NB4 (cell line): ENCODE measurements at regions not wholly inside any gene's neighbourhood (a gene's known extent, or its start where the extent isn't known, plus 50 kb on each side); places are given as distances from the start of the nearest gene placed in this dataset.

Source experiments
- DNase-seq: peaks from one replicate; pipeline ENCODE4 v3.0.0; 2010; ENCODE audit warnings: low read depth
- H3K4me3 ChIP-seq: one replicate; pipeline ENCODE4 v1.5.1; 2011; ENCODE audit warnings: mild to moderate bottlenecking, low read depth, low read length, moderate library complexity
- CTCF ChIP-seq: IDR thresholded peaks from one replicate; pipeline ENCODE4 v1.5.1; 2012; ENCODE audit warnings: low read depth, low read length
- MAX ChIP-seq: IDR thresholded peaks from 2 replicates; pipeline ENCODE4 v1.6.1; 2011; ENCODE audit warnings: low read depth, low read length
- MYC ChIP-seq: IDR thresholded peaks from 2 replicates; pipeline ENCODE4 v1.6.1; 2011; ENCODE audit warnings: low read depth, low read length
- POLR2A ChIP-seq: IDR thresholded peaks from 2 replicates; pipeline ENCODE4 v1.6.1; 2011; ENCODE audit warnings: mild to moderate bottlenecking; ENCODE audit not compliant: insufficient read length; ENCODE audit errors: extremely low read depth

- no peak for DNase-seq
- TF ChIP-seq CTCF: no peak
- no peak overlapping the region for H3K4me3 ChIP-seq
Measured at GRCh38 chr6:14573267-14573666, 455.7 kb downstream of the CD83 start.

- DNase-seq: no peak
Measured at GRCh38 chr6:14573703-14574290, 456.2 kb downstream of the CD83 start.

GRCh38 chr6:14575961-14576360 is 458.4 kb downstream of the CD83 start:
- DNase-seq: no peak
- no peak overlapping the region for H3K4me3 ChIP-seq
- TF ChIP-seq CTCF (no peak), POLR2A (no peak), MAX (no peak), MYC (no peak)

More at GRCh38 chr6:14573703-14574290, 456.2 kb downstream of the CD83 start:
- H3K4me3 ChIP-seq: no peak overlapping the region
- TF ChIP-seq MAX (no peak), POLR2A (no peak), CTCF (no peak), MYC (no peak)

GRCh38 chr6:14578994-14579393 is 461.4 kb downstream of the CD83 start:
- no peak overlapping the region for H3K4me3 ChIP-seq
- no peak for DNase-seq
- TF ChIP-seq CTCF (no peak), MAX (no peak), POLR2A (no peak), MYC (no peak)

- H3K4me3 ChIP-seq: no peak overlapping the region
- no peak for DNase-seq
- TF ChIP-seq MYC (no peak), POLR2A (no peak), MAX (no peak), CTCF (no peak)
Measured at GRCh38 chr6:14582749-14583148, 465.2 kb downstream of the CD83 start.

- no peak for TF ChIP-seq MAX
- TF ChIP-seq CTCF: no peak
- TF ChIP-seq POLR2A: no peak
- no peak for TF ChIP-seq MYC
- H3K4me3 ChIP-seq: no peak overlapping the region
- no peak for DNase-seq
Measured at GRCh38 chr6:14583826-14584225, 466.3 kb downstream of the CD83 start.
